NCI-H526 (cell line): ENCODE measurements at regions not wholly inside any gene's neighbourhood (a gene's known extent, or its start where the extent isn't known, plus 50 kb on each side); places are given as distances from the start of the nearest gene placed in this dataset.
A peak's percentile ranks its signal among the peaks of the same experiment; 100 is the strongest.

Experiments used
- DNase-seq, 2 experiments: peaks; one replicate each; lab custom pipeline; 2025; lab: John Stamatoyannopoulos, UW

DNA sequence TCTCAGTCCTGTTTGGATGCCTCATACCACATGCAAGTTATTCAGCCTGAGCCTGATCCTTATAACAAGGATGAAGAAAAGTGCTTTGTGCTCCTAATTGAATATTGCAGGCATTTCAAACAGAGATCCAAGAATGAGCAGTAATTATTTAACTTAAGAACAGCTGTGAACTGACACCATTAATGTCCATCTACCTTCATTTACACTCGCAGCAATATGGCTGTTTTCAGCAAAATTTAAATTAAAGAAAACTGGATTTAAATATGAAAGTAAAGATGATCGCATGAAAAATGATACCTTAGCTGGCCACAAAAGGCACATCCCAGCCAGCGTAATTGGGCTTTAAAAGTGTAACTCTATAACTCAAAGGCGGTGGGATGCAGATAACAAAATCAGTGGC, 466.3 kb downstream of the GALC start:
- no peak for DNase-seq

DNA sequence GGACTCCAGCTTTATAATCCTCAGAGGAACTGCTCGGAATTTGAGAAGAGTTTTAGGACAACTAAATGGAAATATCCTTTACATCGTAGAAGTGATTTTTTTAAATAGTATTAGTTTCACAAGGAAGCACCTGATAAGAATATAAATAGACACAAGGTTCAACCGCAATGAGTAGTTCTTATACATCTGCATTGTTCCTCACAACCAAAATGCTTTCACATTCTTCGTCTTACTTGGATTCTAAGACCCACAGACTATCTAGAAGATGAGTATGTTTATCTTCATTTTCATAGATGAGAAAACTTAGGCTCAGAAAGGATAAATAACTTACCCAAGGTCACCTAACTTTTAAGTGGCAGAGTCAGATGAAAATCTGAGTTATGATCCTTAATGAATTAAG, 469.0 kb downstream of the GALC start:
- no peak for DNase-seq

DNA sequence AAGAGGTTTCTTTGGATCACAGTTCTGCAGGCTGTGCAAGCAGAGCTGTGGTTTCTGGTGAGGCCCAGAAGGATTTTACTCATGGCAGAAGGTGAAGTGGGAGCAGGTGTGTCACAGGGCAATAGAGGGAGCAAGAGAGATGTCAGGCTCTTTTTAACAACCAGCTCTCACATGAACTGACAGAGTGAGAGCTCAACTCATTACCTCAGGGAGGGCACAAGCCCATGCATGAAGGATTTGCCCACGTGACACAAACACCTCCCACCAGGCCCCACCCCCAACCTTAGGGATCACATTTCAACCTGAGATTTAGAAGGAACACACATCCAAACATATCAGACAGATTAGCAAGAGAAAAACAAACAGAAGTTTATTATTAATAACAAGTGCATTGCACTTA, 470.4 kb downstream of the GALC start:
- peak; percentile 33 to 47 for DNase-seq

DNA sequence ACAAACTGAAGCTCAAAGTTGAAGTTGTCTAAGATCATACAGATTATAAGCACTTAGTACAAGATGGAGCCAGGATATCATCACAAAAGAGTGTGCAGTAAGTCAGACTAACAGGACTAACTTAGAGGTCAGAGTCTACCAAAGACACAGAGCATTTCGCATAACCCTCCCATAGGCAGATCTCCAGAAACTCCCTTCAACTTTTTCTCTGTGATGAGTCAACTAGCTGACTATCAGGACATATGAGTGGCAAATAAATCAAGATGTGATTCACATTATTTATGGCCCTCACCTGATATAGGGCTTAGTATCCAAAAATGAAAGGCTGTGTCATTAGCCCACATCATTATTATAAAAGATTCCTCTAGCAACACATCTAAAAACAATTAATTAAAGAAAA, 484.6 kb downstream of the GALC start:
- DNase-seq, result no peak

DNA sequence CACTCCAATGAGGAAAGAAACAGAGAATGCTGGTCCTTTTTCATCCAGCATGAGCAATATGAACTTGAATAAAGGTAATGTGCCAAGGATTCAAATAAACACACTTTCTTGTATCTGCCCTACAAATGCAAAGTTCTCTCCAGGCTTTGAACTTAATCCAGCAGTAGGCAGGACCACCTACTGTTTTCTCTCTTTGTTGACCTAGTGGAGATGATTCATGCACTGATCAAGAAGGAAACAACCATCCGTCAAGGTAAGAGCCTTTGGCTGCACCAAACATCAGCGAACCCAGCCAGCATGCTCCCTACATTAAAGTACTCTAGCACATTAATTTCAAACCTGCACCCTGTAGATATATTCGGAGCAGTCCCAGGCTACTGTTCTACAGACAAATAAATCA, 489.3 kb downstream of the GALC start:
- no peak for DNase-seq

DNA sequence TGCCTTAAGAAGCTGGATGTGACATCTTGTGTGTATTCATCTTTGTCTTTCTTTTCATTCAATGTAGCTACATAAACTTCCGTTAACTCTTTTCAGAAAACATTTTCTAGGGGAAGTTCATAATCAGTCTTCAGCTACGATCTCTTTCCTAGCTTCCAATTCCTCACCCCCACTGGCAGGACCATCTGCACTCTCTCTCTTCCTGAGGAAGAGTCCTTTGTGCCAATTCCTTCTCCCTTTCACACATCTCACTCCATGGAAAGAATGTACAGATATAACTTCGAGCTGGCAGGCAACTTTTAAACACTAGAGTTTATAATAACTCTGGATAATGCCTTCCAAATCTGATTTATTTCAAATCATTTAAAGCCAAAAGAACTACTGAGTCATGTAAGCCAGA, 495.7 kb downstream of the GALC start:
- DNase-seq, result no peak

DNA sequence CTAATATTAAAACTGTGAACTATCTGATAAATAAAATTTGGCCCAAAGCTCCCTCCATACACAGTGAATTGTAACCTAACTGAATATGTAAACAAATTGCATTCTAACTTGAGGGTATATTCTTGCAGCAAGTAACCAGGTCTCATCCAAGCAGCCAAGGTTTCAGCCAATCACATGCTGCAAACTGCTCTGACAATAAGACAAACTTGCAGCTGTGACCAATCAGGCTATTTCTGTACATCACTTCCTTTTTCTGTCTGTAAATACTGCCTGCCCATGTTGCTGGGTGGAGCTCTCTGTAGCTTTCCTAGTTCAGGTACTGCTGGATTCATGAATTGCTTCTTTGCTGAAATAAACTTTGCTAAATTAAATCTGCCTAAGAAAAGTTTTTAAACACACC, 499.0 kb downstream of the GALC start:
- DNase-seq, result no peak

DNA sequence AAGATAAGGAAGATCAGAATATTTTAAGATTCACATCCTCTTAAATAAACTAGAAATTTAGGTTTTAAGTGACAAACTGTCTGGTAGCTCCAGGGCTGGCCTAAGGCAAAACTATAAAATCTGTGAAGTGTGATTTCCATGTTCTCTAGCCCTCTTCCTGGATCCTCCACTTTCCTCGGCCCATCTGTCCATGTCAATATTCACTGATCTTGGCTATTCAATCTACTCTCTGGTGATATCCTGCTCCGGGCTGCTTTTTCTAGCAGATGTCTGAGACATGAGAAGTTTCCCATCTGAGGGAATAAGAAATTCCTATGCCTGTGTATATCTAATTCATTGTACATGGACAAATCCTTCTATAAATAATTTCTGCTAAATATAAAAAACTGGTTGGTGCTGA, 500.4 kb downstream of the GALC start:
- DNase-seq, result no peak

DNA sequence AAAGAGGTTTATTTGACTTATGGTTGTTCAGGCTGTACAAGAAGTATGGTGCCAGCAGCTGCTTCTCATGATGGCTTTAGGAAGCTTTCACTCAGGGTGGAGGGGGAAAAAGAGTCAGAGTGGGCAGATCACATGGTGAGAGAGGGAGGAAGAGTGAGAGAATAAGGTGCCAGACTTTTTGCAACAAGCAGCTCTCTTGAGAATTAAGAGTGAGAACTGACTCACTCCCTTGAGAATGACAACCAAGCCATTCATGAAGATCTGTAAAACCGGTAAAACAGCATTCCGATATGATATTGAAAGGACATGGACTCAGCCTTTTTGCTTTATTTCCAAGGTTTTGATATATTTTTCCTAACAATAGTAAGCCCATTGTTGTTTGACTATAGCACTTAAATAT, 501.2 kb downstream of the GALC start:
- peak in 1 of 2 experiments; percentile 1 for DNase-seq

DNA sequence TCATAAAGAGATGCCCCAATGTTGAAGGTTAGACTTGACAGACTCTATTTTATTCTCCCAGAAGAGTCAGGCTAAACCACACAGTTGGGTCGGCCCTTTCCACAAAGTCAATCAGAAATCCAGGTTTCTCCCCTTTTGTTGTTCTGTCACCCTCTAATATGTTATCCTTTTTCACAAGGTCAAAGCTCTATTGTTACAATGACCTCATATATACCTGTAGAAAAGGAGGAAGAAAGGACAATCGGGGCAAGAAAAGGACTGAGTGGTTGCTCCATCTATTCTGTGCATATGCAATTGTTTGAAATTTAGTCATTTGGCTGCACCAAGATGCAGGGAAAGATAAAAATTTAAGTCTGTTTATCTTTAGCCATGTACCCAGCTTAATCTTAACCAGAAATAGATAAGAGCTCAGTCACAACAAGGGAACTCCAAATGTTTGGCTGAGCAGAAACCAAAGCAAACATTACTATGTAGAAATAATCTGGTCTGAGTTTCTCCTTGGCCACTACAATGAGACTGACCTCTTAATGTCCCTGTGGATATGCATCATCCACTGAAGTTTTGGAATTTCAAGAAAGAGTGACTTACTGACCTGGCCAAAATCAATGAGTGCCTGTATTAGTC, 503.7 kb downstream of the GALC start:
- DNase-seq, result no peak

DNA sequence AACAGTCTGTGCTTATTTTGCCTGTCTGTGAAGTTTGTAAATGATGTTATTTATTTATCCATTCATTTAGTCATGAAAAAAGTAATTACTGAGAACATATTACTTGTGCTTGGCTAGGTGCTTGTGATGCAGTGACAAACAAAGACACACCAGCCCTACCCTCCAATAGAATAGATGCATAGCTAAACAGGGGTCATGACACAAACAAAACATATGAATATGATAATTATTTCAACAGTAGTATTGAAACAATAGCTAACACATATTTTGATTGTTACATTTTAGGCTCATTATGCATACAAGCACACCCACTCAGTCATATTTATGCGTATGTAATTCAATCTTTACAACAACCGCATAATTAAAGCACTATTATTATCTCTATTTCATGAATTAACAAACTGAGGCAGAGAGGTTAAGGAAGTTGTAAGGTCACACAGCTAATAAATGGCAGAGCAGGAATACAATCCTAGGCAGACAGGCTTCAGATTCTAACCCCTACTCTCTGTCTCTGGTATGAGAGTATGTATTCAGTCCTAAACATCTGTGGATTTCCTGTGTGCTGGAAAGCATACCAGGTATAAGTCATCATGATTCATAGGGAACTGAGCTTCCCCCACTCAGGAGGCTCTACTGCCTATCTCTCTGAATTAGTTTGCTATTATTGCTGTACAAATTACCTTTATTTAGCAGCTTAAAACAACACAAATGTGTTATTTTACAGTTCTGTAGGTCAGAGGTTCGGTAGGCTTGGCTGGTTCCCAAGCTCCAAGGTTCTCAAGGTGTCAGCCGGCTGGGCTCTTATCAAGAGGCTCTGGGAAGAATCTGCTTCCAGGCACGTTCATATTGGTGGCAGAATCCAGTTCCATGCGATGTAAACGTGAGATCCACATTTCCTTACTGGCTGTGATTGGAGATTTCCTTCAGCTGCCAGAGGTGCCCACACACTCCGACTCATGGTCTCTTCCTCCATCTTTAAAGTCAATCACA, 509.4 kb downstream of the GALC start:
- no peak for DNase-seq

DNA sequence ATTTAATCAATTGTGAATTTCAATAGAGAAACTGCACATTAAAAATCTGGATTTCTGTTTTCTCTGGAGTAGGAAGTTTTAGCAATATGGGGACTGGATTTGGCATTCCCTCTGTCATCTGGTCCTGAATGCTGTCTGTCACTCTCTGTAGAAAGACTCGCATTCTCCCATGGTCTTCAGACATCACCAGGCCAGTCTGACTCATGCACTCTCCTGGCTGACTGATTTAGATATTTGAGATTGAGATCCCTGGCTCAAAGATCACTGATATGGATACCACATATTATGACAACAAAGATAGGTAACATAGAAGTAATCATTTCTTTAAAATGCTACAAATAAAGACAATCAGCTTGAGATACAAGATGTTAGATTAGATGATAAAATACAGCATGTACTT, 524.5 kb downstream of the GALC start:
- DNase-seq, result no peak

DNA sequence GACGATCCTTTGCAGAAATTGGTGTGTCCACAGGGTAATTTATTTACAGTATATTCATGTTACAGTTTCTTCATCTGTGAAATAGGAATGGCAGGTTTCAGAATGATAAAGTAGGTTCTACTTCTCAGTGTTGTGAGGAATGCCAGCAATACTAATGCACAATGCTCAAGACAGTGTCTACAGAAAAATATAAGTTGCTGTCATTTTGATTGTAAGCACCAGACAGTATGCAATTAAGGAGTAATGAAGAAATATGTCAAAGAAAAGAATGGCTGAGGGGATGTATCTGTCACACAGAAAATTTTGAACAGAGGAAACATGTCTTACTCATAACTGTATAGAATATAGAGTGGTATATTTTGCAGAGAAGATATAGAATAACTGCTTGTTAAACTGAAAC, 525.4 kb downstream of the GALC start:
- no peak for DNase-seq

DNA sequence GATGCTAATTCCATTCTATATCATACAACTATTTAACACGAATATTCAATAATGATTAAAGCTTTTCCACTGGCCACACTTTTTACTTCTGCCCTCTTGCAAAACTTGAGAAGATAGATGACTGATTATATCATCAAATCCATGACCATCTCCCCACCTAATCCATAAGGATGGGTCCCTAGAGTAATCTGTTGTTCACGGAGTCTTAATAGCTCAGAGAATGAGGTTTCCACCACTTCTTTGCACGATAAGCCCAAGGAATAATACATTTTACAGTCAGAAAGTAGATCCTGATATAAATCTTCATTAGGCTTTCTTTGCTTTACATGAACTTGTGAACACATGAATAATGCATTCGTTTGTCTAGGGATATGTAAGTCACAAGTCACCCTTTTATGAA, 527.2 kb downstream of the GALC start:
- no peak for DNase-seq

DNA sequence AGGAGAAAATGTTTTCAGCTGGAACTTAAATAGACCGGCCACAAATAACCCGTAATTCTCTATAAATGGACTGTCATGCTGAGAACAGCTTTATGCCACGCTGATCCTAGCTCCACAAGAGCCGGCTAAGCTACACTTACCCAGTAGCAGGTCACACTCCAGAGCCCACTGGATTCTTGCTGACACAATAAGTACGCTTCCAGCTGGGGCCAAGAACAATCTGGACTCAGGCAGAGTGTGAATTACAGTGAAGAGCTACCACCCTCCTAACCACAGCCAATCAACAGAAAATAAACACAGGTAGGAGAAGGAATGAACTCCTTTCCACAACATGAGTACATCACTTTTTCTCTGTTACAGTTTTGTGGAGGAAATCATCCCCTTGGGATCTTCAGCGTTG, 531.3 kb downstream of the GALC start:
- DNase-seq, result no peak

DNA sequence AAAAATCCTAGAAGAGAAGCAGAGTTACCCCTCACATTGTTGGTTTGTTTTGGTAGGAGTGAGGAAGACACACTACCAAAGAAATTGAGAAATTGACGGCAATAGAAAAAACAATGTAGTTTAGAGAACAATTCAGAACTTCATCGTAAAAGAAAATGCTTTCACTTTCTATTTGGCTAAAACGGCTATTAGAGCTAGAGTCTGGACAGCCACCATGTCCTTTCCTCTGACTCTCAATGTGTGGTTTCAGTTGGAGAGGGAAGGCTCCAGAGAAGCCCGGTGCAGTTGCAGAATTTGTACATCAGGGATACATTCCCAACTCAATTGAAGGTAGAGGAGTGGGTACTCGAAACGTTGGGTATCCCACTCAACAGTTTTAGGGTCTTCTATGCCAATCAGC, 535.3 kb downstream of the GALC start:
- DNase-seq, result no peak

DNA sequence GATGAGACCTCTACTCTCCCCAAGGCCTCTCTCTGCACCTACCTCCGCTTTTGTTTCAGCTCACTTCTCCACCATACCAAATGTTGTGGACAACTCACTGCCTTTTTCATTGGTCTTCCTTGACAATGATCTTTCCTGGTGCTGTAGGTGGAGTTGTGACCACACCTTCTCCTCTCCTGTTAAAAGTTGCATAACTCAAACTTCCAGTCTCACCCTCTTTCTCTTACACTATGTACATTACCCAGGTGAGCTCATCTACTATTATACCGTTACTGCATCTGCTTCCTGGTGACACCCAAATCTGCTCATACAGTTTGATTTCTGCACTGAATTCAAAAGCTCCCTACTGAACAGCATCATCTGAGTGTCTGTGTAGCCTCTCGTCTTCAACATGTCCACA, 542.8 kb downstream of the GALC start:
- DNase-seq, result no peak

DNA sequence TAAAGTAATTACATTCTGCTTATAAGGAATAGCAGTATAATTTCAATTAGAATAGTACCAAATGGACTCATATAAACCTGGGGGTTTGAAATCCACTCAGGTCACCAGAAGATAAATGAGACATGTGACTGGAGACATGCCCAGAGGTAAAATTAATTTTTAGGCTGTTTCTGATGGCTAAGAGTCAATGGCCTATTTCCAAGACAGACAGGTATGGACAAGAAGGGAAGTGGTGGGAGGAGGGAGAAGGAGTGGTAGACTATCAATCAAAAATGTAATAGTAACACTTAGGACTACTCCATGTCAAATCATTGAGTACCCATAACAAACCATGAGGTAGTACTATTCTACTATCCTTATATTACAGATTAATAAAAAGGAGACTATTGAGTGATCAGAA, 544.0 kb downstream of the GALC start:
- DNase-seq, result no peak

DNA sequence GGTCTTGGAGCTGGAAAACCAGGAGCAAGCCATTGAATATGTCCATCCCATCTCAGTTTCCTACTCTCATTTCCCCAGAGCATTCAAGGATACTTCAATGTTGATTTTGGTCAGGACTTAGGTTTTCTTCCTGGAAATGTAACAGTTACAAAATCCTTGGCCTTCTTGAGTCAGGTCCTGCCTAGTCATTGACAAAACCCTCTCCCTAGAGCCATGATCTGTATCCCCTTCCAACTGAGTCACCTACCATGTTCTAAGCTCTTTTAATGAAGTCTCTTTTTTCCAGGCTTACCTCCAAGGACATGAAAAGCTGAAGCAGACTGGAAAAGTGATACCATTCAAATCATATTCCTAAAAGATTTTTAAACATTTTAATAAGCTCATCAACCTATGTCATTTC, 549.2 kb downstream of the GALC start:
- no peak for DNase-seq

DNA sequence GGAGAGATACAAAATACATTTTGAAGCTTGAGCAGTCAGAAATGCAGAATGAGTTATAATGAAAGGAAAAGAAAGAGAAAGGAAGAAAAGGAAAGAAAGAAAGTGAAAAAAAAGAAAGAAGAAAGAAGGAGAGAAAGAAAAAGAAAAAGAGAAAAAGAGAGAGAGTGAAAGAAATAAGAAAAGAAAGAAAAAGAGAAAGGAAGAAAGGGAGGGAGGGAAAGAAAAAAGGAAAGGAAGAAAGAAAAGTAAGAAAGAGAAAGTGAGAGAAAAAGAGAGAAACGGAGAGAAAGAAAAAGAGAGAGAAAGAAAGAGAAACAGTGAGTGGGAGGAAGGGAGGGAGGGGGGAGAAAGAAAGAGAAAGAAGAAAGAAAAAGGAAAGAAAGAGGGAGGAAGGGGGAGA, 549.9 kb downstream of the GALC start:
- no peak for DNase-seq

DNA sequence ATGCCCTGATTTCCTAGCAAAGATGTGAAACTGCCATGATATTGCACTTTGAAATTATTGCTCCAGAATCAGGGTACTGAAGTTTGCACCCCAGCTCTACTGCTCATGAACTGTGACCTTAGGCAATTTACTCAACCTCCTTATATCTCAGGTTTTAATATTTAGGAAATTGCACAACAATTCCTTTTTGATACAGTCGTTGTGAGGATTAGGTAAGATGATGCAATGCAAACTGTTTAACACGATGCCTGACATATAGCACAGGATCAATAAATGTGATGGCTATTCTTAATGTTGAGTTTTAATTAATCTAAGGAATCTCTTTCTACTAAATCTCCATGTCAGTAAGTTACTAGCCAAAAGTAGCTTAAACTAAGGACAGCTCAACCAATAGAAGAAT, 555.8 kb downstream of the GALC start:
- no peak for DNase-seq

DNA sequence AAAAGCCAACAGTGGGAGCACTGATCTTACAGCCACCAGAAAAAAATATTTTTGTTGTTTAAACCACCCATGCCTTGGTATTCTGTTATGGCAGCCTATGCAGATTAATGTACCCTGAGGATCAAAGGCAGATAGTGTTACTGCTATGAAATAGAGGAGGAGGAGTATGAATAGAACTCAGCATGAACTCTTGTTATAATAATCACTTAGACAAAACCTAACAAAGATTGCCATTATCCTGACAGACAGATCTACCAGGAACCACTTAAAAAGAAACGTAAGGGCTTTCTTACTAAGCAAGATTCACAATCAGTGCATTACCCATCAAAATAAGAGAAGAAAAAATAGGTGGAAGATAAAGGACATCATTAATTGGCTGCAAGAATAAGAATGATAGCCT, 558.3 kb downstream of the GALC start:
- no peak for DNase-seq

DNA sequence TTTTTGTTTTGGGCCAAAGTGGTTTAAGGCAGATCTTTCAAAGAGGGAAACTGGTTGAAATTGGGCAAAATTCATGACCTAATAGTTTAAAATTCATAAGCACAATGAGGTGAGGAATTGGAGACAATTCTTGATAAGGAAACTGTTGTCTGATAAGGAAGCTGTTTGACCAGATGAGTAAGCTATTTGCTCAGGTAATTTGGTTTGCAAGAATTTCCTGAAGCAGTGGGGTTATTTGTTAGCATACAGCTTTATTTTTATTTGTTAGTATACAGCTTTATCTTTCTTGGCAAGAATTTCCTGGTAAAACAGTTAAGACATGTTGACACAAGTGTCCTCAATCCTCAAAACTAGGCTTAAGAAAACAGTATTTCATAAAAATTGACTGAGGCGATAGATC, 559.0 kb downstream of the GALC start:
- DNase-seq, result no peak

DNA sequence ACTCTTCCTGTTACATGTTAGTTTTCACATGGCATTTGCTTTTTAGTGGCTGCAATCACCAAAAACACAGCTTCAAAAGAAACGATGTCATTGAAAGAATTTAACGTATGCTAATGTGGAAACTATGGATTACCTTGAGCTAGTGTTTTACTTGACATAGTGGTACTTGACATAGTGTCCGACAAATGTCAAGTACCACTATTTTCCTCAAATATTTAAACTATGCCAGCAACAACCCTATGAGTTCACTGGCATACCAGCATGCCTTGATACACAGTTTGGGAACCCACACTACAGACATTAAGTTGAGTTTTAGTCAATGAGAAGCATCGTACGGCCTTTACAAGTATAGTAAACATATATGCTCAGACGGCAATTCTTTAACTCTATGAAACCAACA, 560.3 kb downstream of the GALC start:
- DNase-seq, result no peak
